H1 (cell line): ENCODE measurements at regions not wholly inside any gene's neighbourhood (a gene's known extent, or its start where the extent isn't known, plus 50 kb on each side); places are given as distances from the start of the nearest gene placed in this dataset.

ENCODE experiments used
- CTCF ChIA-PET: fragments of 300-600 bp; sonication (Branson Sonifier 250); formaldehyde crosslinking; loops from one replicate; lab custom pipeline; 2021; ENCODE audit not compliant: partially characterized antibody; lab: Charles Lee
- POLR2A ChIA-PET: fragments of 300-600 bp; sonication (Branson Sonifier 250); formaldehyde crosslinking; loops from one replicate; lab custom pipeline; 2021; ENCODE audit warnings: inconsistent platforms; ENCODE audit not compliant: partially characterized antibody; lab: Charles Lee
- DNase-seq, 2 experiments: peaks; one replicate each; pipeline versions ENCODE4 v3.0.0 to v3.0.0-alpha.2; 2010 to 2022; ENCODE audit warnings: low spot score in 2 of 2, low read depth in 1 of 2, mixed read lengths in 1 of 2
- FAIRE-seq: peaks from 2 replicates; lab custom pipeline; 2011; peaks lifted over from hg19 to GRCh38; lab: Jason Lieb, UNC
- H2AFZ ChIP-seq: 2 replicates; pipeline ENCODE4 v1.8.1; 2012; ENCODE audit warnings: low read length, inconsistent platforms
- H2AK5ac ChIP-seq: 2 replicates; pipeline ENCODE4 v1.6.1; 2013; ENCODE audit warnings: low read depth, low read length
- H2BK120ac ChIP-seq: replicated peaks from 2 replicates; pipeline ENCODE3; 2013; ENCODE audit warnings: low read depth, low read length, inconsistent platforms
- H2BK12ac ChIP-seq: 2 replicates; pipeline ENCODE4 v1.6.1; 2013; ENCODE audit warnings: low read depth, low read length
- H2BK15ac ChIP-seq: 2 replicates; pipeline ENCODE4 v1.6.1; 2013; ENCODE audit warnings: low read length
- H2BK20ac ChIP-seq: 2 replicates; pipeline ENCODE4 v1.6.1; 2013; ENCODE audit warnings: low read length
- H2BK5ac ChIP-seq: 2 replicates; pipeline ENCODE4 v1.6.1; 2013; ENCODE audit warnings: low read depth, low read length
- H3K14ac ChIP-seq: 2 replicates; pipeline ENCODE4 v1.6.1; 2013; ENCODE audit warnings: inconsistent platforms; ENCODE audit not compliant: insufficient read length
- H3K18ac ChIP-seq: 2 replicates; pipeline ENCODE4 v1.6.1; 2013; ENCODE audit warnings: low read length; ENCODE audit errors: extremely low read depth
- H3K23ac ChIP-seq: 2 replicates; pipeline ENCODE4 v1.6.1; 2013; ENCODE audit warnings: inconsistent platforms; ENCODE audit not compliant: insufficient read length
- H3K23me2 ChIP-seq: 2 replicates; pipeline ENCODE4 v1.6.1; 2013; ENCODE audit warnings: low read depth, low read length
- H3K27ac ChIP-seq: 2 replicates; pipeline ENCODE4 v1.6.1; 2011; ENCODE audit warnings: low read depth, low read length, inconsistent platforms
- H3K27me3 ChIP-seq, 4 experiments: replicated peaks in 1 of 4; 1 replicate in 1 of 4; 2 replicates in 3 of 4; pipeline versions ENCODE4 v1.6.1 to v1.8.1; 2011 to 2013; ENCODE audit warnings: low read length in 3 of 4, mild to moderate bottlenecking in 3 of 4, inconsistent platforms in 2 of 4, mixed read lengths in 2 of 4, moderate library complexity in 1 of 4; ENCODE audit not compliant: control insufficient read depth in 3 of 4, insufficient read depth in 3 of 4; ENCODE audit errors: extremely low read depth in 1 of 4
- H3K36me3 ChIP-seq, 4 experiments: 2 replicates each; pipeline versions ENCODE4 v1.6.1 to v1.8.1; 2011 to 2013; ENCODE audit warnings: mild to moderate bottlenecking in 4 of 4, low read length in 3 of 4, moderate library complexity in 2 of 4, control low read depth in 1 of 4, inconsistent platforms in 1 of 4; ENCODE audit not compliant: insufficient read depth in 4 of 4, control insufficient read depth in 2 of 4
- H3K4ac ChIP-seq: replicated peaks from 2 replicates; pipeline ENCODE3; 2013; ENCODE audit warnings: low read length, low read depth, mixed read lengths, inconsistent platforms; ENCODE audit not compliant: insufficient read length
- H3K4me1 ChIP-seq, 4 experiments: replicated peaks in 1 of 4; 1 replicate in 1 of 4; 2 replicates in 3 of 4; pipeline versions ENCODE4 v1.6.1 to v1.8.1; 2011 to 2013; ENCODE audit warnings: low read length in 3 of 4, inconsistent platforms in 2 of 4, mixed read lengths in 1 of 4; ENCODE audit not compliant: insufficient read depth in 4 of 4, control insufficient read depth in 3 of 4
- H3K4me2 ChIP-seq, 2 experiments: 2 replicates each; pipeline versions ENCODE4 v1.6.1 to v1.8.1; 2011 to 2013; ENCODE audit warnings: low read depth in 2 of 2, low read length in 2 of 2, control low read depth in 1 of 2, inconsistent platforms in 1 of 2, mild to moderate bottlenecking in 1 of 2; ENCODE audit not compliant: insufficient read depth in 1 of 2
- H3K4me3 ChIP-seq, 4 experiments: fragments of 200-600, 300-600 bp in 1 of 4; sonication (generic), shearing (Covaris generic), sonication (Bioruptor Twin) in 1 of 4; 2 replicates each; pipeline versions ENCODE4 v1.5.1 to v1.8.1; 2011 to 2016; ENCODE audit warnings: low read length in 4 of 4, low read depth in 3 of 4, control low read depth in 2 of 4, inconsistent platforms in 2 of 4, mild to moderate bottlenecking in 2 of 4, mixed read lengths in 1 of 4, moderate library complexity in 1 of 4; ENCODE audit not compliant: insufficient read depth in 2 of 4; ENCODE audit errors: extremely low read depth in 1 of 4
- H3K56ac ChIP-seq: replicated peaks from 2 replicates; pipeline ENCODE3; 2013; ENCODE audit warnings: low read depth, mild to moderate bottlenecking, mixed read lengths, low read length, inconsistent platforms; ENCODE audit not compliant: insufficient read length
- H3K79me1 ChIP-seq: 2 replicates; pipeline ENCODE4 v1.6.1; 2013; ENCODE audit warnings: low read depth, low read length, control low read depth
- H3K79me2 ChIP-seq, 2 experiments: 2 replicates each; pipeline versions ENCODE4 v1.6.1 to v1.8.1; 2012 to 2013; ENCODE audit warnings: low read length in 2 of 2, mild to moderate bottlenecking in 2 of 2, inconsistent platforms in 1 of 2; ENCODE audit not compliant: insufficient read depth in 2 of 2, control insufficient read depth in 1 of 2
- H3K9ac ChIP-seq, 4 experiments: replicated peaks in 1 of 4; 1 replicate in 1 of 4; 2 replicates in 3 of 4; pipeline versions ENCODE4 v1.6.1 to v1.8.1; 2011 to 2013; ENCODE audit warnings: low read depth in 3 of 4, low read length in 3 of 4, control low read depth in 2 of 4, mild to moderate bottlenecking in 2 of 4, moderate library complexity in 2 of 4, inconsistent platforms in 1 of 4; ENCODE audit errors: extremely low read depth in 1 of 4
- H3K9me3 ChIP-seq, 2 experiments: 2 replicates each; pipeline versions ENCODE4 v1.6.1 to v1.8.1; 2012 to 2013; ENCODE audit warnings: mild to moderate bottlenecking in 2 of 2, moderate library complexity in 2 of 2, control low read depth in 1 of 2, inconsistent platforms in 1 of 2, low read depth in 1 of 2, low read length in 1 of 2, mixed read lengths in 1 of 2; ENCODE audit not compliant: insufficient read depth in 2 of 2
- H4K20me1 ChIP-seq, 2 experiments: replicated peaks in 1 of 2; 2 replicates each; pipeline versions ENCODE3 to v1.8.1; 2011 to 2013; ENCODE audit warnings: inconsistent platforms in 2 of 2, low read length in 2 of 2, mild to moderate bottlenecking in 1 of 2; ENCODE audit not compliant: insufficient read depth in 2 of 2, control insufficient read depth in 1 of 2
- H4K5ac ChIP-seq: 2 replicates; pipeline ENCODE4 v1.6.1; 2013; ENCODE audit warnings: low read length, low read depth, mixed read lengths, inconsistent platforms; ENCODE audit not compliant: insufficient read length
- H4K8ac ChIP-seq: 2 replicates; pipeline ENCODE4 v1.8.0; 2013; ENCODE audit warnings: mild to moderate bottlenecking, moderate library complexity, low read length, inconsistent platforms; ENCODE audit not compliant: insufficient read depth; ENCODE audit errors: extremely low read depth
- H4K91ac ChIP-seq: replicated peaks from 2 replicates; pipeline ENCODE3; 2013; ENCODE audit warnings: low read length, mixed read lengths, inconsistent platforms; ENCODE audit not compliant: insufficient read length
- SIRT6 ChIP-seq: IDR thresholded peaks from one replicate; pipeline ENCODE4 v1.7.1; 2012; ENCODE audit warnings: low read length, inconsistent platforms
- WGBS, 2 experiments: shearing (Covaris generic) in 1 of 2; methylation state at CpG; one replicate each; pipeline versions ENCODE4 v1.1.6 to v1.1.7; 2013 to 2015; ENCODE audit warnings: low lambda C conversion rate in 2 of 2, mixed read lengths in 2 of 2, inconsistent platforms in 1 of 2, low coverage in 1 of 2, missing lambda C conversion rate in 1 of 2; ENCODE audit not compliant: insufficient replicate concordance in 2 of 2, insufficient coverage in 1 of 2, insufficient read length in 1 of 2; ENCODE audit errors: extremely low coverage in 1 of 2, missing lambda C conversion rate in 1 of 2; 5-methylcytosine and 5-hydroxymethylcytosine counted together

GRCh38 chrX:69085151-69085550, 80.1 kb downstream of the PJA1 start:
- Histone ChIP-seq H3K27me3 (no peaks in the 10 kb centered on the region; a peak in 1 of 7 replicates), H3K4me1 (peaks cover 0 to 11% (median 0%) of the 10 kb centered on the region in 4 experiments; a peak in 4 of 7 replicates), H3K18ac (no peak overlapping the region), H3K27ac (no peak overlapping the region), H3K36me3 (no peaks in the 10 kb centered on the region), H4K20me1 (no peaks in the 10 kb centered on the region), H2BK20ac (no peak overlapping the region), H3K14ac (no peak overlapping the region), H2BK120ac (no peak overlapping the region), H3K4ac (no peak overlapping the region), H2AFZ (no peak overlapping the region), H3K4me2 (no peak overlapping the region), H4K8ac (no peak overlapping the region), H2BK5ac (no peak overlapping the region), H4K91ac (no peak overlapping the region), H2BK15ac (no peak overlapping the region), H3K23me2 (no peaks in the 10 kb centered on the region), H3K9ac (no peak overlapping the region), H4K5ac (no peak overlapping the region), H2BK12ac (no peak overlapping the region), H3K79me2 (no peaks in the 10 kb centered on the region), H3K56ac (no peak overlapping the region), H3K9me3 (no peaks in the 10 kb centered on the region), H3K4me3 (no peak overlapping the region), H2AK5ac (no peak overlapping the region), H3K23ac (no peak overlapping the region), H3K79me1 (no peaks in the 10 kb centered on the region)
- TF ChIP-seq SIRT6: no peak
- POLR2A ChIA-PET: no interaction called here
- FAIRE-seq (no peak), DNase-seq (no peak)
- 75% methylated on average over 1 of the region's 1 CpG; no CpG with 5 or more reads in 1 of the 2 experiments for WGBS, 2 experiments
- CTCF ChIA-PET: interaction anchor here (0.8 to 4.2 kb wide), 7 partner anchors 8 to 257 kb away, joined by 3 to 21 read pairs (median 3); partner anchors contain the start of gene EFNB1
